ENCODE measurements at regions not wholly inside any gene's neighbourhood (a gene's known extent, or its start where the extent isn't known, plus 50 kb on each side); places are given as distances from the start of the nearest gene placed in this dataset.

GRCh38 chr14:101252443-101253214, 308.7 kb upstream of the DIO3 start:
- TF ChIP-seq, protein P1, sequence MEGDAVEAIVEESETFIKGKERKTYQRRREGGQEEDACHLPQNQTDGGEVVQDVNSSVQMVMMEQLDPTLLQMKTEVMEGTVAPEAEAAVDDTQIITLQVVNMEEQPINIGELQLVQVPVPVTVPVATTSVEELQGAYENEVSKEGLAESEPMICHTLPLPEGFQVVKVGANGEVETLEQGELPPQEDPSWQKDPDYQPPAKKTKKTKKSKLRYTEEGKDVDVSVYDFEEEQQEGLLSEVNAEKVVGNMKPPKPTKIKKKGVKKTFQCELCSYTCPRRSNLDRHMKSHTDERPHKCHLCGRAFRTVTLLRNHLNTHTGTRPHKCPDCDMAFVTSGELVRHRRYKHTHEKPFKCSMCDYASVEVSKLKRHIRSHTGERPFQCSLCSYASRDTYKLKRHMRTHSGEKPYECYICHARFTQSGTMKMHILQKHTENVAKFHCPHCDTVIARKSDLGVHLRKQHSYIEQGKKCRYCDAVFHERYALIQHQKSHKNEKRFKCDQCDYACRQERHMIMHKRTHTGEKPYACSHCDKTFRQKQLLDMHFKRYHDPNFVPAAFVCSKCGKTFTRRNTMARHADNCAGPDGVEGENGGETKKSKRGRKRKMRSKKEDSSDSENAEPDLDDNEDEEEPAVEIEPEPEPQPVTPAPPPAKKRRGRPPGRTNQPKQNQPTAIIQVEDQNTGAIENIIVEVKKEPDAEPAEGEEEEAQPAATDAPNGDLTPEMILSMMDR (IDR thresholded peaks at IDR 0.05) = no peak
- Histone ChIP-seq H3K4me3 (ENCODE audit: low read length) (no peak overlapping the region), H3K27me3 (ENCODE audit: control insufficient read depth, insufficient read depth, low read length) (no peaks in the 10 kb centered on the region), H3K36me3 (ENCODE audit: control insufficient read depth, insufficient read depth, low read length) (no peaks in the 10 kb centered on the region), H3K9me3 (ENCODE audit: control insufficient read depth, insufficient read depth, low read length) (no peaks in the 10 kb centered on the region), H3K4me1 (ENCODE audit: control insufficient read depth, insufficient read depth, low read length) (peaks cover 13% of the 10 kb centered on the region), H3K27ac (ENCODE audit: low read length) (no peak overlapping the region)
- Mint-ChIP-seq H3K27ac (no peak overlapping the region), H3K4me3 (no peak overlapping the region), H3K36me3 (no peaks in the 10 kb centered on the region), H3K27me3 (ENCODE audit: low read depth in 2 of 2) (peaks cover 6 to 12% of the 10 kb centered on the region in 2 donors), H3K9me3 (no peaks in the 10 kb centered on the region), H3K4me1 (peaks cover 16% of the 10 kb centered on the region in 2 donors)
- intact Hi-C loops (cut with micrococcal nuclease) = no loop called here
- WGBS (ENCODE audit: insufficient coverage) = 88% methylated on average over 13 of the region's 13 CpGs
- DNase-seq (no peak), ATAC-seq (no peak)

DNA sequence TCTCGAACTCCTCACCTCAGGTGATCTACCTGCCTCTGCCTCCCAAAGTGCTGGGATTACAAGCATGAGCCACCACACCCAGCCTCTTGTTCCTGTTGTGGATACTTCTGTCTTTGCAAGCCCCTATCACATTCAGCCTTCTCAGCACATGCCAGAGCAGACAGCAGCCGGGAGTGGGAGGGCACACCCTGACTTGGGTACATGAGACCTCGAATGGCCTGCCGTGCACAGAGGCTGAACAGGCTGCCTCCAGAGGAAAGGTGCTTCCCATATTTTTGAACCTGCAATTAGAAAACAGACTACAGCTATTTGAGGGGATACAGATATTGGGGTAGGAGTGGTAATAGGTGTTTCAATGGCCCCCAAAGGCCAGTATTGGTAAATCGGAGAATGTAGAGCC, 307.3 kb upstream of the DIO3 start:
- intact Hi-C loops (cut with micrococcal nuclease) = no loop called here
- Histone ChIP-seq H3K27me3 (ENCODE audit: control insufficient read depth, insufficient read depth, low read length) (no peaks in the 10 kb centered on the region), H3K4me3 (ENCODE audit: low read length) (no peak overlapping the region), H3K36me3 (ENCODE audit: control insufficient read depth, insufficient read depth, low read length) (no peaks in the 10 kb centered on the region), H3K9me3 (ENCODE audit: control insufficient read depth, insufficient read depth, low read length) (no peaks in the 10 kb centered on the region), H3K4me1 (ENCODE audit: control insufficient read depth, insufficient read depth, low read length) (peaks cover 13% of the 10 kb centered on the region), H3K27ac (ENCODE audit: low read length) (no peak overlapping the region)
- H3K4me3 Mint-ChIP-seq = no peak overlapping the region
- TF ChIP-seq, protein P1 (IDR thresholded peaks at IDR 0.05) = no peak
- no peaks in the 10 kb centered on the region for H3K9me3 Mint-ChIP-seq
- H3K27ac Mint-ChIP-seq = no peak overlapping the region
- DNase-seq (no peak), ATAC-seq (no peak)
- WGBS (ENCODE audit: insufficient coverage) = 93% methylated on average over 5 of the region's 5 CpGs
- H3K4me1 Mint-ChIP-seq = peaks cover 16% of the 10 kb centered on the region in 2 donors
- H3K27me3 Mint-ChIP-seq (ENCODE audit: low read depth in 2 of 2) = peaks cover 8 to 20% of the 10 kb centered on the region in 2 donors
- H3K36me3 Mint-ChIP-seq = no peaks in the 10 kb centered on the region

GRCh38 chr14:101254805-101255764, 306.2 kb upstream of the DIO3 start:
- 89% methylated on average over 17 of the region's 17 CpGs for WGBS (ENCODE audit: insufficient coverage)
- TF ChIP-seq, protein P1 (IDR thresholded peaks at IDR 0.05) = no peak
- Mint-ChIP-seq H3K27me3 (ENCODE audit: low read depth in 2 of 2) (peaks cover 8 to 22% of the 10 kb centered on the region in 2 donors), H3K9me3 (no peaks in the 10 kb centered on the region), H3K4me1 (peaks cover 16% of the 10 kb centered on the region in 2 donors), H3K4me3 (no peak overlapping the region), H3K27ac (no peak overlapping the region), H3K36me3 (no peaks in the 10 kb centered on the region)
- ATAC-seq (no peak), DNase-seq (no peak)
- no peaks in the 10 kb centered on the region for H3K9me3 ChIP-seq (ENCODE audit: control insufficient read depth, insufficient read depth, low read length)
- H3K36me3 ChIP-seq (ENCODE audit: control insufficient read depth, insufficient read depth, low read length) = no peaks in the 10 kb centered on the region
- intact Hi-C loops (cut with micrococcal nuclease) = no loop called here
- H3K4me1 ChIP-seq (ENCODE audit: control insufficient read depth, insufficient read depth, low read length) = peaks cover 13% of the 10 kb centered on the region
- no peak overlapping the region for H3K27ac ChIP-seq (ENCODE audit: low read length)
- H3K4me3 ChIP-seq (ENCODE audit: low read length) = no peak overlapping the region
- H3K27me3 ChIP-seq (ENCODE audit: control insufficient read depth, insufficient read depth, low read length) = no peaks in the 10 kb centered on the region
